ENCODE measurements at regions not wholly inside any gene's neighbourhood (a gene's known extent, or its start where the extent isn't known, plus 50 kb on each side); places are given as distances from the start of the nearest gene placed in this dataset.

GRCh38 chr6:54017877-54018276, 93.4 kb upstream of the MLIP start:
- Histone ChIP-seq H3K4me3 (ENCODE audit: low read length) (no peak overlapping the region), H3K27me3 (ENCODE audit: insufficient read depth, low read length) (no peaks in the 10 kb centered on the region), H3K4me1 (ENCODE audit: insufficient read depth, low read length) (no peaks in the 10 kb centered on the region), H2AFZ (ENCODE audit: low read depth, low read length) (no peak overlapping the region), H3K9me3 (ENCODE audit: low read length) (no peaks in the 10 kb centered on the region), H3K36me3 (ENCODE audit: insufficient read depth, low read length) (no peaks in the 10 kb centered on the region)

GRCh38 chr6:54018722-54019121, 92.5 kb upstream of the MLIP start:
- Histone ChIP-seq H3K4me3 (ENCODE audit: low read length) (no peak overlapping the region), H3K4me1 (ENCODE audit: insufficient read depth, low read length) (no peaks in the 10 kb centered on the region), H3K36me3 (ENCODE audit: insufficient read depth, low read length) (no peaks in the 10 kb centered on the region), H3K27me3 (ENCODE audit: insufficient read depth, low read length) (no peaks in the 10 kb centered on the region), H2AFZ (ENCODE audit: low read depth, low read length) (no peak overlapping the region), H3K9me3 (ENCODE audit: low read length) (no peaks in the 10 kb centered on the region)

GRCh38 chr6:54019860-54020259, 91.4 kb upstream of the MLIP start:
- H3K4me1 ChIP-seq (ENCODE audit: insufficient read depth, low read length), result no peaks in the 10 kb centered on the region
- H3K27me3 ChIP-seq (ENCODE audit: insufficient read depth, low read length), result no peaks in the 10 kb centered on the region
- H3K36me3 ChIP-seq (ENCODE audit: insufficient read depth, low read length), result no peaks in the 10 kb centered on the region
- no peak overlapping the region for H2AFZ ChIP-seq (ENCODE audit: low read depth, low read length)
- no peak overlapping the region for H3K4me3 ChIP-seq (ENCODE audit: low read length)
- H3K9me3 ChIP-seq (ENCODE audit: low read length), result no peaks in the 10 kb centered on the region

- no peaks in the 10 kb centered on the region for H3K4me1 ChIP-seq (ENCODE audit: insufficient read depth, low read length)
- no peaks in the 10 kb centered on the region for H3K9me3 ChIP-seq (ENCODE audit: low read length)
- H2AFZ ChIP-seq (ENCODE audit: low read depth, low read length), result no peak overlapping the region
- H3K4me3 ChIP-seq (ENCODE audit: low read length), result no peak overlapping the region
- no peaks in the 10 kb centered on the region for H3K27me3 ChIP-seq (ENCODE audit: insufficient read depth, low read length)
- H3K36me3 ChIP-seq (ENCODE audit: insufficient read depth, low read length), result no peaks in the 10 kb centered on the region
Observed at GRCh38 chr6:54020334-54020733, 90.9 kb upstream of the MLIP start.

GRCh38 chr6:54026652-54027400, 84.4 kb upstream of the MLIP start:
- H3K27me3 ChIP-seq (ENCODE audit: insufficient read depth, low read length), result no peaks in the 10 kb centered on the region
- no peak overlapping the region for H2AFZ ChIP-seq (ENCODE audit: low read depth, low read length)
- H3K36me3 ChIP-seq (ENCODE audit: insufficient read depth, low read length), result no peaks in the 10 kb centered on the region
- H3K9me3 ChIP-seq (ENCODE audit: low read length), result no peaks in the 10 kb centered on the region
- H3K4me3 ChIP-seq (ENCODE audit: low read length), result no peak overlapping the region
- no peaks in the 10 kb centered on the region for H3K4me1 ChIP-seq (ENCODE audit: insufficient read depth, low read length)

- no peaks in the 10 kb centered on the region for H3K27me3 ChIP-seq (ENCODE audit: insufficient read depth, low read length)
- H3K4me1 ChIP-seq (ENCODE audit: insufficient read depth, low read length), result no peaks in the 10 kb centered on the region
- no peaks in the 10 kb centered on the region for H3K9me3 ChIP-seq (ENCODE audit: low read length)
- no peaks in the 10 kb centered on the region for H3K36me3 ChIP-seq (ENCODE audit: insufficient read depth, low read length)
- no peak overlapping the region for H2AFZ ChIP-seq (ENCODE audit: low read depth, low read length)
- H3K4me3 ChIP-seq (ENCODE audit: low read length), result no peak overlapping the region
Observed at GRCh38 chr6:54028170-54028569, 83.1 kb upstream of the MLIP start.

GRCh38 chr6:54029187-54029586, 82.1 kb upstream of the MLIP start:
- Histone ChIP-seq H3K27me3 (ENCODE audit: insufficient read depth, low read length) (no peaks in the 10 kb centered on the region), H2AFZ (ENCODE audit: low read depth, low read length) (no peak overlapping the region), H3K36me3 (ENCODE audit: insufficient read depth, low read length) (no peaks in the 10 kb centered on the region), H3K4me1 (ENCODE audit: insufficient read depth, low read length) (no peaks in the 10 kb centered on the region), H3K4me3 (ENCODE audit: low read length) (no peak overlapping the region), H3K9me3 (ENCODE audit: low read length) (no peaks in the 10 kb centered on the region)

GRCh38 chr6:54031169-54031568, 80.1 kb upstream of the MLIP start:
- H3K36me3 ChIP-seq (ENCODE audit: insufficient read depth, low read length), result no peaks in the 10 kb centered on the region
- no peak overlapping the region for H2AFZ ChIP-seq (ENCODE audit: low read depth, low read length)
- no peak overlapping the region for H3K4me3 ChIP-seq (ENCODE audit: low read length)
- no peaks in the 10 kb centered on the region for H3K27me3 ChIP-seq (ENCODE audit: insufficient read depth, low read length)
- no peaks in the 10 kb centered on the region for H3K4me1 ChIP-seq (ENCODE audit: insufficient read depth, low read length)
- no peaks in the 10 kb centered on the region for H3K9me3 ChIP-seq (ENCODE audit: low read length)

GRCh38 chr6:54037277-54037779, 73.9 kb upstream of the MLIP start:
- Histone ChIP-seq H3K4me1 (ENCODE audit: insufficient read depth, low read length) (no peaks in the 10 kb centered on the region), H3K27me3 (ENCODE audit: insufficient read depth, low read length) (no peaks in the 10 kb centered on the region), H3K36me3 (ENCODE audit: insufficient read depth, low read length) (no peaks in the 10 kb centered on the region), H2AFZ (ENCODE audit: low read depth, low read length) (no peak overlapping the region), H3K4me3 (ENCODE audit: low read length) (no peak overlapping the region), H3K9me3 (ENCODE audit: low read length) (no peaks in the 10 kb centered on the region)

- Histone ChIP-seq H3K36me3 (ENCODE audit: insufficient read depth, low read length) (no peaks in the 10 kb centered on the region), H3K27me3 (ENCODE audit: insufficient read depth, low read length) (no peaks in the 10 kb centered on the region), H3K4me1 (ENCODE audit: insufficient read depth, low read length) (no peaks in the 10 kb centered on the region), H3K4me3 (ENCODE audit: low read length) (no peak overlapping the region), H3K9me3 (ENCODE audit: low read length) (no peaks in the 10 kb centered on the region), H2AFZ (ENCODE audit: low read depth, low read length) (no peak overlapping the region)
Observed at GRCh38 chr6:54040545-54040944, 70.7 kb upstream of the MLIP start.

GRCh38 chr6:54041239-54041638, 70.0 kb upstream of the MLIP start:
- Histone ChIP-seq H3K9me3 (ENCODE audit: low read length) (no peaks in the 10 kb centered on the region), H3K27me3 (ENCODE audit: insufficient read depth, low read length) (no peaks in the 10 kb centered on the region), H2AFZ (ENCODE audit: low read depth, low read length) (no peak overlapping the region), H3K4me3 (ENCODE audit: low read length) (no peak overlapping the region), H3K36me3 (ENCODE audit: insufficient read depth, low read length) (no peaks in the 10 kb centered on the region), H3K4me1 (ENCODE audit: insufficient read depth, low read length) (no peaks in the 10 kb centered on the region)

- Histone ChIP-seq H3K4me3 (ENCODE audit: low read length) (no peak overlapping the region), H2AFZ (ENCODE audit: low read depth, low read length) (no peak overlapping the region), H3K27me3 (ENCODE audit: insufficient read depth, low read length) (no peaks in the 10 kb centered on the region), H3K4me1 (ENCODE audit: insufficient read depth, low read length) (no peaks in the 10 kb centered on the region), H3K36me3 (ENCODE audit: insufficient read depth, low read length) (no peaks in the 10 kb centered on the region), H3K9me3 (ENCODE audit: low read length) (no peaks in the 10 kb centered on the region)
Observed at GRCh38 chr6:54043360-54043759, 67.9 kb upstream of the MLIP start.

GRCh38 chr6:54044059-54044458, 67.2 kb upstream of the MLIP start:
- no peak overlapping the region for H2AFZ ChIP-seq (ENCODE audit: low read depth, low read length)
- no peaks in the 10 kb centered on the region for H3K27me3 ChIP-seq (ENCODE audit: insufficient read depth, low read length)
- H3K36me3 ChIP-seq (ENCODE audit: insufficient read depth, low read length), result no peaks in the 10 kb centered on the region
- no peak overlapping the region for H3K4me3 ChIP-seq (ENCODE audit: low read length)
- no peaks in the 10 kb centered on the region for H3K4me1 ChIP-seq (ENCODE audit: insufficient read depth, low read length)
- no peaks in the 10 kb centered on the region for H3K9me3 ChIP-seq (ENCODE audit: low read length)

GRCh38 chr6:54048782-54049181, 62.5 kb upstream of the MLIP start:
- H2AFZ ChIP-seq (ENCODE audit: low read depth, low read length), result no peak overlapping the region
- no peaks in the 10 kb centered on the region for H3K9me3 ChIP-seq (ENCODE audit: low read length)
- H3K36me3 ChIP-seq (ENCODE audit: insufficient read depth, low read length), result no peaks in the 10 kb centered on the region
- H3K4me1 ChIP-seq (ENCODE audit: insufficient read depth, low read length), result peaks cover 1% of the 10 kb centered on the region
- no peak overlapping the region for H3K4me3 ChIP-seq (ENCODE audit: low read length)
- no peaks in the 10 kb centered on the region for H3K27me3 ChIP-seq (ENCODE audit: insufficient read depth, low read length)
